ENCODE measurements at regions not wholly inside any gene's neighbourhood (a gene's known extent, or its start where the extent isn't known, plus 50 kb on each side); places are given as distances from the start of the nearest gene placed in this dataset.

DNA sequence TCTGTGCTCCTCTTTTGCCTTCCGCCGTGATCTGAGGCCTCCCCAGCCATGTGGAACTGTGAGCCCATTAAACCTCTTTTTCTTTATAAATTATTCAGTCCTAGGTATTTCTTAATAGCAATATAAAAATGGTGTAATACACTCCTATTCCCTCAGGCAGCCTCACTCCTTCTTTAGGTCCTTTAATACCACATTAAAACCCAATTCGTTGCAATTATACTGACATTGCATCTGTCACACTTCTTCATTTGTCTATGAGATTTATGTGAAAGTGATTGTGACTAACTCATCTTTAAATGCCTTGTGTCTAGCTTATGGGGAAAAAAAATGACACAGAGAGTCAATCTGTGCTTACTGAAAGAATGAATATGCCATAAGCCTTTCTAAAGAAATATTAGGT lies 1035.2 kb upstream of the SLIT2 start:
- H3K9ac ChIP-seq (ENCODE audit: insufficient read depth, low read depth, low read length): no peak overlapping the region
- no peak overlapping the region for H3K4me3 ChIP-seq (replicated peaks in 1 of 3; ENCODE audit: insufficient read depth in 1 of 3, low read depth in 2 of 3, low read length in 3 of 3)
- H4K20me1 ChIP-seq (ENCODE audit: insufficient read depth, low read length): no peaks in the 10 kb centered on the region
- peaks cover 57% of the 10 kb centered on the region for H3K9me3 ChIP-seq (ENCODE audit: low read length)
- DNase-seq (ENCODE audit: low spot score): no peak
- no peak overlapping the region for H3K4me2 ChIP-seq (ENCODE audit: low read depth, low read length)
- no peak overlapping the region for H3K27ac ChIP-seq (ENCODE audit: extremely low read length, insufficient read depth, low read length)
- 14% methylated on average over 3 of the region's 3 CpGs for WGBS (ENCODE audit: low lambda C conversion rate)
- H2AFZ ChIP-seq (ENCODE audit: low read length): no peak overlapping the region
- H3K79me2 ChIP-seq (ENCODE audit: insufficient read depth, low read length): no peaks in the 10 kb centered on the region
- H3K4me1 ChIP-seq (ENCODE audit: insufficient read depth, low read length): no peaks in the 10 kb centered on the region
- intact Hi-C loops (cut with micrococcal nuclease; ENCODE audit: unreplicated experiment): no loop called here
- FAIRE-seq: no peak
- no TSS peak for BruUV-seq (replicated peaks)
- H3K27me3 ChIP-seq (ENCODE audit: control insufficient read depth in 1 of 2, insufficient read depth in 2 of 2, low read length in 2 of 2): no peaks in the 10 kb centered on the region
- TF ChIP-seq HOXA9 (CRISPR knock-in tag; IDR thresholded peaks at IDR 0.05; ENCODE audit: borderline replicate concordance): no peak
- POLR2A ChIA-PET: no interaction called here
- H3K36me3 ChIP-seq (replicated peaks in 1 of 2; ENCODE audit: control insufficient read depth in 1 of 2, insufficient read depth in 2 of 2, low read length in 2 of 2): no peaks in the 10 kb centered on the region
- in situ Hi-C loops (cut with HindIII; ENCODE audit: extremely low pct_ligation_motif_present, low pct_unique_long_range_greater_than_20kb): no loop called here
- no peak for ATAC-seq
- CTCF ChIA-PET (ENCODE audit: low intra/inter-chr PET ratio, low total read pairs): no interaction called here

DNA sequence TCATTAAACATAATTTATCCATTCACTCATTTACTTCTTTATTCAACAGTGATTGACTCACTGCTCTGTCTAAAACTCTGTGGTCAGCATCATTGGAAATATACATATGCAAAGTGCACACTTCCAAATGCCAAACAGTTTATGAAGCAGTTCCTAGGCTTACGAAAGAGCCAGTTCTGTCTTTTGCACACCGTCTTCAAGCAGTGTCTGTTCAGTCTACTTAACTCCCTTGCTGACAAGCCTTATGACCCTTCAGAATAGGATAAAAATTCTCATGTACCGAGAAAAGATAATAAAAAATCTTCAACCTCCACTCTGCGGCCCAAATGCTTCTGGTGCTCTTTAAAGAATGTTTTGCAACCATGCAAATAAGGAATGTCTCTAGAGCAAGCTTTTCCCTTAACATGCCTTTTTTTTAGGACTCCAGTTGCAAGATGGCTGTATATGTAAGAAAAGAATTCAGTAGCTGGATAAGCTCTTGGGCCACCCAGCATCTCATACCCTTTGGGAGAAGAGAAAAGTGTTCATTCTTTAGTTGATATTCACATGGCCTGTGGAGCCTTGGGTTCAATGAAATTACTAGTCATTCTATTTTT lies 1037.0 kb upstream of the SLIT2 start:
- Histone ChIP-seq H3K4me3 (replicated peaks in 1 of 3; ENCODE audit: insufficient read depth in 1 of 3, low read depth in 2 of 3, low read length in 3 of 3) (no peak overlapping the region), H3K4me1 (ENCODE audit: insufficient read depth, low read length) (no peaks in the 10 kb centered on the region), H3K4me2 (ENCODE audit: low read depth, low read length) (no peak overlapping the region), H3K9ac (ENCODE audit: insufficient read depth, low read depth, low read length) (no peak overlapping the region), H4K20me1 (ENCODE audit: insufficient read depth, low read length) (no peaks in the 10 kb centered on the region), H3K79me2 (ENCODE audit: insufficient read depth, low read length) (no peaks in the 10 kb centered on the region), H3K9me3 (ENCODE audit: low read length) (peaks cover 71% of the 10 kb centered on the region), H3K36me3 (replicated peaks in 1 of 2; ENCODE audit: control insufficient read depth in 1 of 2, insufficient read depth in 2 of 2, low read length in 2 of 2) (no peaks in the 10 kb centered on the region), H2AFZ (ENCODE audit: low read length) (no peak overlapping the region), H3K27ac (ENCODE audit: extremely low read length, insufficient read depth, low read length) (no peak overlapping the region), H3K27me3 (ENCODE audit: control insufficient read depth in 1 of 2, insufficient read depth in 2 of 2, low read length in 2 of 2) (no peaks in the 10 kb centered on the region)
- DNase-seq (ENCODE audit: low spot score): no peak
- intact Hi-C loops (cut with micrococcal nuclease; ENCODE audit: unreplicated experiment): no loop called here
- no TSS peak for BruUV-seq (replicated peaks)
- in situ Hi-C loops (cut with HindIII; ENCODE audit: extremely low pct_ligation_motif_present, low pct_unique_long_range_greater_than_20kb): no loop called here
- ATAC-seq: no peak
- WGBS (ENCODE audit: low lambda C conversion rate): 3% methylated on average over 4 of the region's 4 CpGs
- CTCF ChIA-PET (ENCODE audit: low intra/inter-chr PET ratio, low total read pairs): no interaction called here
- TF ChIP-seq LCORL (IDR thresholded peaks at IDR 0.05) (no peak), LCORL (CRISPR knock-in tag; IDR thresholded peaks at IDR 0.05) (no peak)
- FAIRE-seq: no peak
- POLR2A ChIA-PET: no interaction called here

All from HepG2 (cell line).